ENCODE measurements at regions not wholly inside any gene's neighbourhood (a gene's known extent, or its start where the extent isn't known, plus 50 kb on each side); places are given as distances from the start of the nearest gene placed in this dataset.

GRCh38 chr3:69688400-69688799 is 50.9 kb upstream of the MITF start:
- intact Hi-C loops (cut with DNase I; ENCODE audit: low total_unique reads) (loop anchor here (10.0 kb wide), 1 partner anchor 256 kb away; no protein-coding TSS in a partner anchor), in situ Hi-C loops (cut with MboI; ENCODE audit: low pct_ligation_motif_present in 1 of 4, low pct_unique_long_range_greater_than_20kb in 1 of 4, low sequenced_read_pairs in 3 of 4) (loop anchor here in 1 of 4 donors (25.0 kb wide), 1 partner anchor 249 kb away; no protein-coding TSS in a partner anchor)
- Histone ChIP-seq H3K4me1 (peaks cover 0 to 6% (median 0%) of the 10 kb centered on the region in 4 donors), H3K4me3 (no peak overlapping the region), H3K9me3 (no peaks in the 10 kb centered on the region), H3K36me3 (no peaks in the 10 kb centered on the region), H3K27me3 (no peaks in the 10 kb centered on the region), H3K27ac (no peak overlapping the region)
- DNase-seq: no peak
- TF ChIP-seq EP300 (IDR thresholded peaks at IDR 0.05; ENCODE audit: low read depth) (no peak), CTCF (IDR thresholded peaks at IDR 0.05) (no peak), POLR2AphosphoS5 (IDR thresholded peaks at IDR 0.05) (no peak), POLR2A (IDR thresholded peaks at IDR 0.05) (no peak)
- 60 to 69% methylated on average over 1 of the region's 1 CpG for WGBS, 2 donors (ENCODE audit: low coverage in 1 of 2)

- 57 to 81% methylated on average over 1 to 5 of the region's 5 CpGs for WGBS, 2 donors (ENCODE audit: low coverage in 1 of 2)
- in situ Hi-C loops (cut with MboI; ENCODE audit: low pct_ligation_motif_present in 1 of 4, low pct_unique_long_range_greater_than_20kb in 1 of 4, low sequenced_read_pairs in 3 of 4): loop anchor here in 1 of 4 donors (25.0 kb wide), 1 partner anchor 250 kb away; no protein-coding TSS in a partner anchor
Measured at GRCh38 chr3:69687641-69688040, 51.6 kb upstream of the MITF start.

GRCh38 chr3:69686056-69686455 is 53.2 kb upstream of the MITF start:
- in situ Hi-C loops (cut with MboI; ENCODE audit: low pct_ligation_motif_present in 1 of 4, low pct_unique_long_range_greater_than_20kb in 1 of 4, low sequenced_read_pairs in 3 of 4) (loop anchor here in 1 of 4 donors (25.0 kb wide), 1 partner anchor 251 kb away; no protein-coding TSS in a partner anchor), intact Hi-C loops (cut with DNase I; ENCODE audit: low total_unique reads) (loop anchor here (10.0 kb wide), 1 partner anchor 259 kb away; no protein-coding TSS in a partner anchor)
- DNase-seq: no peak
- WGBS, 2 donors (ENCODE audit: low coverage in 1 of 2): 58 to 71% methylated on average over 2 to 3 of the region's 3 CpGs
- TF ChIP-seq POLR2A (IDR thresholded peaks at IDR 0.05) (no peak), POLR2AphosphoS5 (IDR thresholded peaks at IDR 0.05) (no peak), EP300 (IDR thresholded peaks at IDR 0.05; ENCODE audit: low read depth) (no peak), CTCF (IDR thresholded peaks at IDR 0.05) (no peak)
- H3K4me3 ChIP-seq: no peak overlapping the region
- no peaks in the 10 kb centered on the region for H3K36me3 ChIP-seq
- peaks cover 0 to 6% (median 0%) of the 10 kb centered on the region in 4 donors for H3K4me1 ChIP-seq
- H3K9me3 ChIP-seq: no peaks in the 10 kb centered on the region
- no peaks in the 10 kb centered on the region for H3K27me3 ChIP-seq
- H3K27ac ChIP-seq: peak overlapping the region in 1 of 4 donors; percentile 38

More at GRCh38 chr3:69687641-69688040, 51.6 kb upstream of the MITF start:
- TF ChIP-seq CTCF (IDR thresholded peaks at IDR 0.05) (no peak), EP300 (IDR thresholded peaks at IDR 0.05; ENCODE audit: low read depth) (no peak), POLR2A (IDR thresholded peaks at IDR 0.05) (no peak), POLR2AphosphoS5 (IDR thresholded peaks at IDR 0.05) (no peak)
- Histone ChIP-seq H3K27me3 (no peaks in the 10 kb centered on the region), H3K4me1 (peaks cover 0 to 6% (median 0%) of the 10 kb centered on the region in 4 donors), H3K4me3 (no peak overlapping the region), H3K27ac (no peak overlapping the region), H3K36me3 (no peaks in the 10 kb centered on the region), H3K9me3 (no peaks in the 10 kb centered on the region)
- intact Hi-C loops (cut with DNase I; ENCODE audit: low total_unique reads): loop anchor here (10.0 kb wide), 1 partner anchor 257 kb away; no protein-coding TSS in a partner anchor
- no peak for DNase-seq

GRCh38 chr3:69684309-69684961 is 54.8 kb upstream of the MITF start:
- H3K4me1 ChIP-seq: peaks cover 0 to 6% (median 0%) of the 10 kb centered on the region in 4 donors
- DNase-seq: no peak
- WGBS, 2 donors (ENCODE audit: low coverage in 1 of 2): 70 to 89% methylated on average over 1 to 2 of the region's 2 CpGs
- no peaks in the 10 kb centered on the region for H3K36me3 ChIP-seq
- H3K27ac ChIP-seq: no peak overlapping the region
- no peaks in the 10 kb centered on the region for H3K27me3 ChIP-seq
- no peaks in the 10 kb centered on the region for H3K9me3 ChIP-seq
- H3K4me3 ChIP-seq: no peak overlapping the region
- TF ChIP-seq POLR2AphosphoS5 (IDR thresholded peaks at IDR 0.05): no peak
- no peak for TF ChIP-seq CTCF (IDR thresholded peaks at IDR 0.05)
- no peak for TF ChIP-seq EP300 (IDR thresholded peaks at IDR 0.05; ENCODE audit: low read depth)
- TF ChIP-seq POLR2A (IDR thresholded peaks at IDR 0.05): no peak
- in situ Hi-C loops (cut with MboI; ENCODE audit: low pct_ligation_motif_present in 1 of 4, low pct_unique_long_range_greater_than_20kb in 1 of 4, low sequenced_read_pairs in 3 of 4) (loop anchor here in 1 of 4 donors (25.0 kb wide), 1 partner anchor 253 kb away; no protein-coding TSS in a partner anchor), intact Hi-C loops (cut with DNase I; ENCODE audit: low total_unique reads) (loop anchor here (10.0 kb wide), 1 partner anchor 260 kb away; no protein-coding TSS in a partner anchor)

Measured in transverse colon (tissue), 4 donors.